Endothelial cell of umbilical vein (primary cell): ENCODE measurements at regions not wholly inside any gene's neighbourhood (a gene's known extent, or its start where the extent isn't known, plus 50 kb on each side); places are given as distances from the start of the nearest gene placed in this dataset.

Experiments
- EZH2 ChIP-seq: IDR thresholded peaks from 2 replicates; pipeline ENCODE4 v1.6.1; 2012; ENCODE audit warnings: borderline replicate concordance, low read depth, mild to moderate bottlenecking, moderate library complexity, low read length, inconsistent platforms; ENCODE audit not compliant: severe bottlenecking
- JUN ChIP-seq: IDR thresholded peaks from 2 replicates; pipeline ENCODE4 v1.6.1; 2011; ENCODE audit warnings: borderline replicate concordance, low read depth; ENCODE audit not compliant: insufficient read length, insufficient read depth
- POLR2A ChIP-seq: IDR thresholded peaks from 2 replicates; pipeline ENCODE4 v1.6.1; 2012; ENCODE audit warnings: low read depth, mild to moderate bottlenecking, control low read depth, low read length
- POLR2AphosphoS5 ChIP-seq: IDR thresholded peaks from 2 replicates; pipeline ENCODE4 v1.6.1; 2012; ENCODE audit warnings: low read depth, mild to moderate bottlenecking, control low read depth, low read length, moderate library complexity; ENCODE audit not compliant: insufficient read depth

DNA sequence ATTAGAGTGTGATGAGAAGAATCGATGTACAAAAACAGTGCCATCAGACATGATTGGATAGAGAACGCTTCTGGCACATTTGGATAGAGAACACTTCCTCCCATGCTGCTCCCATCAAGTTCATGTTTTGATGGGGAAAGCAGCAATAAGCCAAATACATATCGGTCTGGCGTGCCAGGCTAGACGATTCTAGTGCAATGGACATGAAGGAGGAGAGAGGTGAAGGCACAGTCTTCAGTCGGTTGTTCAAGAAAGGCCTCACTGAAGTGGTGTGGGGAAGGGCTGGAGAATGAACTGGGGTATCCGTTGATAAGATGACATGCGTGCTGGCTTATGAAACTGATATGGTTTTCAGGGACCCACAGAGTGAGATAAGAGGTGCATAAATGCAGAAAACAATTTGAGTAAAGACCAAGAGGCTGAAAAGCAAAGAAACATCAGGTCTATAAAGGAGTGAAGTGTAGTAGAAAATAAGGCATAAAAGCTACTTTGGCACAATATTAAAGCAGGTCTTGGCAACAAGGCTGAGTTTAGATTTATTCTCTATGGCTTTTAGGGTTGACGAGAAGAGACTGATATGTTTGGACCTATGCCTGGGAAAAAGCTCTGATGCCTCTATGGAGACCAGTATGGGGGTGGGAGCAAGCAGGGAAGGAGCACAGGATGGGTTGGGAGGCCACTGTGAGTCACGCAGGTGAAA, 117.6 kb upstream of the PIEZO2 start:
- no peak for TF ChIP-seq POLR2AphosphoS5
- TF ChIP-seq JUN: no peak
- TF ChIP-seq POLR2A: no peak
- TF ChIP-seq EZH2: no peak
